RWPE1 (cell line): ENCODE measurements at regions not wholly inside any gene's neighbourhood (a gene's known extent, or its start where the extent isn't known, plus 50 kb on each side); places are given as distances from the start of the nearest gene placed in this dataset.

Source experiments
- CTCF ChIA-PET: fragments of 350-600 bp; sonication (Branson Sonifier 250); formaldehyde crosslinking; extraction: SDS; loops from one replicate; lab custom pipeline; 2021; lab: Yijun Ruan, JAX
- POLR2A ChIA-PET: fragments of 400-600 bp; formaldehyde crosslinking; extraction: SDS; loops from one replicate; lab custom pipeline; 2020; ENCODE audit warnings: antibody characterized with exemption; ENCODE audit not compliant: low non-redundant PET; lab: Yijun Ruan, JAX
- DNase-seq: peaks from one replicate; pipeline ENCODE4 v3.0.0; 2012; ENCODE audit warnings: low spot score
- H3K27ac ChIP-seq: fragments of 450-650 bp; 2 replicates; pipeline ENCODE4 v1.5.1; 2017
- CTCF ChIP-seq: fragments of 450-650 bp; conservative IDR thresholded peaks from 2 replicates; pipeline ENCODE4 v1.5.1; 2017; ENCODE audit warnings: low read depth, mild to moderate bottlenecking

DNA sequence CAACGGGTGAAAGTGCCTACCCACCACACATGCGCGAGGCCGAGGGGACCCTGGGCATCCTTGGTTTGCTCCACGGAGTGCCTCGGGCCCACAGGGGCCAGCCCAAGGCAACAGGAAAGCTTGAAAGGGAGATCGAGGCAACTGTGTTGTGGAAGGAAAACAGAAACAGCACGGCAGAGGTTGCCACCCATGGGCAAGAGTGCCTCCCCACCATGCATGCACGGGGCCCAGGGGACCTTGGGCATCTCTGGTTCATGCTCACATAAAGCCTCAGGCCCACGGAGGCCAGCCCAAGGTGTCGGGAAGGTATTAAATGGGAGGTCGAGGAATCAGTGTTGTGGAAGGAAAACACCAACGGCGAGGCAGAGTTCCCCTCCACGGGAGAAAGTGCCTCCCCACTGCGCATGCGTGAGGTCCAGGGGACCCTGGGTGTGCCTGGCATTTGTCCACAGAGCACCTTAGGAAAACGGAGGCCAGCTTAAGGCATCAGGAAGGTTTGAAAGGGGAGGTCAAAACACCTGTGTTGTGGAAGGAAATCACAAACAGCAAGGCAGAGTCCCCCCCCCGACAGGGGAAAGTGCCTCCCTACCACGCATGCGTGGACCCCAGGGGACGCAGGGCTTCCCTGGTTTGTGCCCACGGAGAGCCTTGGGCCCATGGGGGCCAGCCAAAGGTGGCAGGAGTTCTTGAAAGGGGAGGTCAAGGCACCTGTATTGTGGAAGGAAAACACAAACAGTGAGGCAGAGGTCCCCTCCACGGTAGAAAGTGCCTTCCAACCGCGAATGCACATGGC is 367.3 kb downstream of the ALG10 start:
- CTCF ChIA-PET, result no interaction called here
- no peak for DNase-seq
- TF ChIP-seq CTCF, result no peak
- H3K27ac ChIP-seq, result no peak overlapping the region
- POLR2A ChIA-PET, result no interaction called here

DNA sequence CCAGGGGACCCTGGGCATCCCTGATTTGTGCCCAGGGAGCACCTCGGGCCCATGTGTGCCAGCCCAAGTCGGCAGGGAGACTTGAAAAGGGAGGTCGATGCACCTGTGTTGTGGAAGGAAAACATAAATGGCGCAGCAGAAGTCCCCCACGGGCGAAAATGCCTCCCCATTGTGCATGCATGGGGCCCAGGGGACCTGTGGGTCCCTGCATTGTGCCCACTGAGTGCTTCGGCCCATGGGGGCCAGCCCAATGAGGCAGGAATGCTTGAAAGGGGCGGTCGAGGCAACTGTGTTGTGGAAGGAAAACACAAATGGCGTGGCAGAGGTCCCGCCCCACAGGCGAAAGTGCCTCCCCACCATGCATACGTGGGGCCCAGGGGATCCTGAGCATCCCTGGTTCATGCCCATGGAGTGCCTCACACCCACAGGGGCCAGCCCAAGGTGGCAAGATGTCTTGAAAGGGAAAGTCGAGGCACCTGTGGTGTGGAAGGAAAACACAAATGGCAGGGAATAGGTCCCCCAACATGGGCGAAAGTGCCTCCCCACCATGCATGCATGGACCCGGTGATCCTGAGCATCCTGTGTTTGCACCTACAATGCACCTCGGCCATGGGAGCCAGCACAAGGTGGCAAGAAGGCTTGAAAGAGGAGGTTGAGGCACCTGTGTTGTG is 368.0 kb downstream of the ALG10 start:
- POLR2A ChIA-PET, result no interaction called here
- no peak for TF ChIP-seq CTCF
- CTCF ChIA-PET, result no interaction called here
- no peak for DNase-seq
- H3K27ac ChIP-seq, result no peak overlapping the region

DNA sequence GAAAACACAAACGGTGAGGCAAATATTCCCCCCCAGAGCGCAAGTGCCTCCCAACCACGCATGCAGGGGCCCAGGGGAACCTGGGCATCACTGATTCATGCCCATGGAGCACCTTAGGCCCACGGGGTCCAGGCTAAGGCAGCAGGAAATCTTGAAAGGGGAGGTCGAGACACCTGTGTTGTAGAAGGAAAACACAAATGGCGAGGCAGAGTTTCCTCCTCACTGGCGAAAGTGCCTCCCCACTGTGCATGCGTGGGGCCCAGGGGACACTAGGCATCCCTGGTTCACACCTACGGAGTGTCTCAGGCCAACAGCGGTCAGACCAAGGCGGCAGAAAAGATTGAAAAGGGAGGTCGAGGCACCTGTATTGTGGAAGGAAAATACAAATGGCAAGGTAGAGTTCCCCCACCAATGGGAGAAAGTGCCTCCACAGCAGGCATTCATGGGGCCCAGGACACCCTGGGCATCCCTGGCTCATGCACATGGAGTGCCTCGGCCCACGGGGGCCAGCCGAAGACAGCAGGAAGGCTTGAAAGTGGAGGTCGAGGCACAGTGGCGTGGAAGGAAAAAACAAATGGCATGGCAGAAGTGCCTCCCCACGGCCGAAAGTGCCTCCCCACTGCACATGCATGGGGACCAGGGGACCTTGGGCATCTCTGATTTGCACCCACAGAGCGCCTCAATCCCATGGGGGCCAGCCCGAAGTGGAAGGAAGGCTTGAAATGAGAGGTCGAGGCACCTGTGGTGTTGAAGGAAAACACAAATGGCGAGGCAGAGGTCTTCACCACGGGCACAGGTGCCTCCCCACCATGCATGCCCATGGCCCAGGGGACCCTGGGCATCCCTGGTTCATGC is 368.8 kb downstream of the ALG10 start:
- POLR2A ChIA-PET, result no interaction called here
- no peak overlapping the region for H3K27ac ChIP-seq
- DNase-seq, result no peak
- CTCF ChIA-PET, result no interaction called here
- no peak for TF ChIP-seq CTCF

DNA sequence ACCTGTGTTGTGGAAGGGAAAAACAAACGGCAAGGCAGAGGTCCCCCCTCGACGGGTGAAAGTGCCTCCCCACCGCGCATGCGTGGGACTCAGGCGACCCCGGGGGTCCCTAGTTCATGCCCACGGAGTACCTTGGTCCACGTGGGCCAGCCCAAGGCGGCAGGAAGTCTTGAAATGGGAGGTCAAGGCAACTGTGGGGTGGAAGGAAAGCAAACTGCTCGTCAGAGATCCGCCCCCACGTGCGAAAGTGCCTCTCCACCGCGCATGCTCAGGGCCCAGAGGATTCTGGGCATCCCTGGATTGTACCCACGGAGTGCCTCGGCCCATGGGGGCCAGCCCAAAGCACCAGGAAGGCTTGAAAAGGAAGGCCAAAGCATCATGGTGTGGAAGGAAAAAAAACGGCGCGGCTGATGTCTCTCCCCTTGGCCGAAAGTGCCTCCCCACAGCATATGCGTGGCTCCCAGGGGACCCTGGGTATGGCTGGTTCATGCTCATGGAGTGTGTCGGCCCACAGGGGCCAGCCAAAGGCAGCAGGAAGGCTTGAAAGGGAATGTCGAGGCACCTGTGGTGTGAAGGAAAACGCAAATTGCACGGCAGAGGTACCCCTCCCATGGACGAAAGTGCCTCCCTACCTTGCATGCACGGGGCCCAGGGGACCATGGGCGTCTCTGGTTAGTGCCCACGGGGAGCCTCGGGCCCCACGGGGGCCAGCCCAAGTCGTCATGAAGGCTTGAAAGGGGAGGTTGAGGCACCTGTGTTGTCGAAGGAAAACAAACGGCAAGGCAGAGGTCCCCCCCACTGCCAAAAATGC is 369.7 kb downstream of the ALG10 start:
- POLR2A ChIA-PET, result no interaction called here

DNA sequence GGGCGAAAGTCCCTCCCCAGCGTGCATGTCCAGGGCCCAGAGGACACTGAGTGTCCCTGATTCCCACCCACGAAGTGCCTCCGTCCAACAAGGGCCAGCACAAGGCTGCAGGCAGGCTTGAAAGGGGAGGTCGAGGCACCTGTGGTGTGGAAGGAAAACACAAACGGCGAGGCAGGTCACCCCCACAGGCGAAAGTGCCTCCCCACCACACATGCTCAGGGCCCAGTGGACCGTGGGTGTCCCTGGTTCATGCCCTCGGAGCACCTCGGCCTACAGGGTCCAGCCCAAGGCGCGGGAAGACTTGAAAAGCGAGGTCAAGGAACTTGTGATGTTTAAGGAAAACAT is 370.4 kb downstream of the ALG10 start:
- no peak for TF ChIP-seq CTCF
- H3K27ac ChIP-seq, result no peak overlapping the region
- ChIA-PET CTCF (no interaction called here), POLR2A (no interaction called here)
- no peak for DNase-seq

More for the DNA sequence above, 369.7 kb downstream of the ALG10 start:
- no peak overlapping the region for H3K27ac ChIP-seq
- CTCF ChIA-PET, result no interaction called here
- TF ChIP-seq CTCF, result no peak
- DNase-seq, result no peak
